Naive B cell (primary cell): ENCODE measurements at regions not wholly inside any gene's neighbourhood (a gene's known extent, or its start where the extent isn't known, plus 50 kb on each side); places are given as distances from the start of the nearest gene placed in this dataset.

Experiments used
- ATAC-seq, 2 donors: fragments of 150-1000 bp; cut with Tn5 transposase; 2 replicates each; pipeline ENCODE4 v1.10.0; 2021; ENCODE audit warnings: low read depth in 2 of 2, mild to moderate bottlenecking in 2 of 2, moderate library complexity in 2 of 2
- DNase-seq: peaks from one replicate; pipeline ENCODE4 v3.0.0; 2022
- H3K27ac Mint-ChIP-seq, 6 donors: one replicate each; pipeline ENCODE4 v1.8.0; 2020 to 2022; ENCODE audit warnings: mild to moderate bottlenecking in 6 of 6, mixed read lengths in 6 of 6, moderate library complexity in 5 of 6, inconsistent platforms in 2 of 6
- H3K27me3 Mint-ChIP-seq, 3 donors: one replicate each; pipeline ENCODE4 v1.8.0; 2021 to 2022; ENCODE audit warnings: mixed read lengths in 3 of 3, mild to moderate bottlenecking in 1 of 3
- H3K36me3 Mint-ChIP-seq, 2 donors: one replicate each; pipeline ENCODE4 v1.8.0; 2020 to 2022; ENCODE audit warnings: mixed read lengths in 2 of 2, inconsistent platforms in 1 of 2, mild to moderate bottlenecking in 1 of 2
- H3K4me1 Mint-ChIP-seq, 3 donors: one replicate each; pipeline ENCODE4 v1.8.0; 2020 to 2022; ENCODE audit warnings: mixed read lengths in 3 of 3, inconsistent platforms in 1 of 3, mild to moderate bottlenecking in 1 of 3, moderate library complexity in 1 of 3
- H3K4me3 Mint-ChIP-seq, 8 donors: one replicate each; pipeline ENCODE4 v1.8.0; 2020 to 2022; ENCODE audit warnings: mild to moderate bottlenecking in 8 of 8, mixed read lengths in 8 of 8, moderate library complexity in 8 of 8, inconsistent platforms in 2 of 8
- H3K9me3 Mint-ChIP-seq, 7 donors: one replicate each; pipeline ENCODE4 v1.8.0; 2020 to 2022; ENCODE audit warnings: mixed read lengths in 7 of 7, mild to moderate bottlenecking in 5 of 7, inconsistent platforms in 2 of 7, moderate library complexity in 1 of 7

GRCh38 chr15:27627623-27628022, 471.5 kb downstream of the OCA2 start:
- ATAC-seq (no peak), DNase-seq (no peak)
- Mint-ChIP-seq H3K4me3 (no peak overlapping the region), H3K36me3 (peaks cover 6 to 21% of the 10 kb centered on the region in 2 donors), H3K9me3 (peaks cover 18 to 38% (median 30%) of the 10 kb centered on the region in 7 donors), H3K27ac (no peak overlapping the region), H3K4me1 (no peaks in the 10 kb centered on the region), H3K27me3 (no peaks in the 10 kb centered on the region)

GRCh38 chr15:27623560-27624305, 475.4 kb downstream of the OCA2 start:
- ATAC-seq = no peak
- no peak overlapping the region for H3K4me3 Mint-ChIP-seq
- H3K9me3 Mint-ChIP-seq = peaks cover 14 to 32% (median 27%) of the 10 kb centered on the region in 7 donors
- no peak for DNase-seq
- peaks cover 6 to 21% of the 10 kb centered on the region in 2 donors for H3K36me3 Mint-ChIP-seq
- no peaks in the 10 kb centered on the region for H3K27me3 Mint-ChIP-seq
- H3K27ac Mint-ChIP-seq = no peak overlapping the region
- H3K4me1 Mint-ChIP-seq = no peaks in the 10 kb centered on the region

DNA sequence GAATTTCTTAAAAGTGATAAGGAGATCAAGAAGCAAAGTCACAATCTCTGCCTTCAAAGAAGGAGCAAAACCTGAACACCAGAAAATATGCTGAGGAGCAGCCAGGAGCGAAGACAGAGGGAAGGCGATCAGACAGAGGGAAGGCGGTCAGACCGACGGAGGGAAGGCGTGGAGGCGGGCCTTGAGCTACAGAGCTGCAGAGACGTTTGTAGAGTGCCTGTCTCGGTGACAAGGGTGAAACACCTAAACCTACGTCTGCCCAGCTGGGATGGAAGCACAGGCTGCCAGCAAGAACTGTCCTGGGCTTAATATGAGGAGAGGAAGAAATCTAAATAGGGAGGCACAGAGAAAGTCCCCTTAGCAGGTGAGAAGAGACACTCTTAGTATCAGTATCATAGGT, 476.0 kb downstream of the OCA2 start:
- Mint-ChIP-seq H3K36me3 (peaks cover 2 to 16% of the 10 kb centered on the region in 2 donors), H3K27ac (peak overlapping the region in 1 of 6 donors; percentile 13), H3K9me3 (peaks cover 14 to 28% (median 22%) of the 10 kb centered on the region in 7 donors), H3K4me3 (peak overlapping the region in 1 of 8 donors; percentile 49), H3K27me3 (no peaks in the 10 kb centered on the region), H3K4me1 (no peaks in the 10 kb centered on the region)
- DNase-seq (no peak), ATAC-seq (no peak)

DNA sequence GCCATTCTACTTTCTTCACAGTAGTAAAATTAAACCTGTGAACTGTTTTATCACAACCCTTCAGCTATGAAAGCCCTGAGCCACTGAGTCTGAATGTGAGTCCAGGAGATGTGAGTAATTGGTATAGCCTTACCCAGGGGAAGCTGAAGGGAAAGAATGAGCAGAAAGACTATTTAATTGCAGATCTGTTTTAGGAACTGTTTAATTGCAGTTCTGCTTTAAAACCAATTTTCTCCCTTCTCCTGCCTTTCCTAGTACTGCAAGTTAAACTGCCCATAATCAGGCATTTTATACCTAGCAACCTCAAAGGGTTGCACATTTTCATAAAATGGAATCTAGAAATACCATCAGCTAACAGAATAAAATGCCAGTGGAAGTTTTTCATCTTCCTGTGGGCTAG, 476.7 kb downstream of the OCA2 start:
- no peak overlapping the region for H3K4me3 Mint-ChIP-seq
- DNase-seq (no peak), ATAC-seq (no peak)
- no peaks in the 10 kb centered on the region for H3K4me1 Mint-ChIP-seq
- peaks cover 0 to 9% of the 10 kb centered on the region in 2 donors for H3K36me3 Mint-ChIP-seq
- H3K9me3 Mint-ChIP-seq = peaks cover 8 to 23% (median 15%) of the 10 kb centered on the region in 7 donors
- no peak overlapping the region for H3K27ac Mint-ChIP-seq
- H3K27me3 Mint-ChIP-seq = no peaks in the 10 kb centered on the region

- Mint-ChIP-seq H3K27ac (no peak overlapping the region), H3K4me3 (no peak overlapping the region), H3K27me3 (no peaks in the 10 kb centered on the region), H3K4me1 (no peaks in the 10 kb centered on the region), H3K9me3 (peaks cover 0 to 15% (median 8%) of the 10 kb centered on the region in 7 donors), H3K36me3 (no peaks in the 10 kb centered on the region)
- no peak for ATAC-seq
- DNase-seq = no peak
Observed at GRCh38 chr15:27619204-27619603, 479.9 kb downstream of the OCA2 start.

DNA sequence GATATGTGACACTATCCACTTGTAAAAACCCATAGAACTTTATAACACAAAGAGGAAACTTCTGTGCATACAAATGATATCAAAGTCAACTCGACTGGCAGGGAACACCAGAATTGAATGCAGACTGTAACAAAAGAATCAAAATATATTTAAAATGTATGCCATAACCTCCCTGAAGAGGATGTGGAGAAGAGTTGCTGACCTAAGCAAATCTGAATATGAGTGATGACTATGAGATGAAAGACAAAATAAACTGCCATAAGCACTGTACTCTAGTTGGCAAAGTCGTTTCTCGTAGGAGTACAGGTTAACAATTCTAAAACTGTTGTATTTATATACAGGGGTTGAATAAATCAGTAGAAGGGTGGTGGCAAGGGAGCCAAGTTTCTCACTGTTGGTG, 482.1 kb downstream of the OCA2 start:
- Mint-ChIP-seq H3K4me3 (no peak overlapping the region), H3K9me3 (peaks cover 0 to 15% (median 2%) of the 10 kb centered on the region in 7 donors), H3K4me1 (no peaks in the 10 kb centered on the region), H3K36me3 (no peaks in the 10 kb centered on the region), H3K27me3 (no peaks in the 10 kb centered on the region), H3K27ac (no peak overlapping the region)
- ATAC-seq (no peak), DNase-seq (no peak)

GRCh38 chr15:27608248-27608647, 490.9 kb downstream of the OCA2 start:
- Mint-ChIP-seq H3K27ac (no peak overlapping the region), H3K4me1 (no peaks in the 10 kb centered on the region), H3K36me3 (no peaks in the 10 kb centered on the region), H3K9me3 (peaks cover 1 to 24% (median 11%) of the 10 kb centered on the region in 7 donors), H3K27me3 (no peaks in the 10 kb centered on the region), H3K4me3 (no peak overlapping the region)
- no peak for DNase-seq
- ATAC-seq = no peak

DNA sequence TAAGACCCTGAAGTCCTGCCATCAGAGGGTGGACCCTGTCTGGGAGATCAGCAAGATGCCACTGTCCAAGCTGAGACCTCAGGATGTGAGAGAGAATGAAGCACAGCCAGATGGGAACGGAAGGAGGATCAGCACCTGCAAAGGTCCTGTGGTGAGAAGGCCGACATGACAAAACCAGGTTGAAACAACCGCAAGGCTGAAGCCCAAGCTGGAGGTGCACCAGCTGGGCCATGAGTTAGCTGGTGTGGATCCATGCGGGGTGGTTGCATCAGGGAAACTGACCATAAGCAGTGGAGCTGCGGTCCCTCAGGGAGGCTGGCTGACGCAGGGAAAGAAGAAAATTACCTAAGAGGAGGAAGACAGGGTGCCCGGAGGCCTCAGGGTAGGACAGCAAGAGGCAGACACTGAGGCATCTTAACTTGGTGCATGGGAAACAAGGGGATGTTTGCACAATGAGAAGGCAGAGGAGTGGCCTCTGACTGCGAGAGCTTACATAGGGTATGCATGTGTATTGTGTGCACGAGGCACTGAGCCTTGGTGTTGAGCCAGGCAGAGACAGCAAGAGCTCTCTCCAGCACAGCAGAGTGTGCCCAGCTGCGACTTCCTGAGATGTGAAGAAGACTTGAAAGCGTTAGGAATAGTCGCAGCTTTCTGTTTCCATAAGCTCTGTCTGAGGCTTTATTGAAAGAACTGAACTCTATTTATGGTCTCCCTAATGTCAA, 497.7 kb downstream of the OCA2 start:
- no peak overlapping the region for H3K27ac Mint-ChIP-seq
- no peak overlapping the region for H3K4me3 Mint-ChIP-seq
- DNase-seq = no peak
- no peaks in the 10 kb centered on the region for H3K36me3 Mint-ChIP-seq
- no peak for ATAC-seq
- no peaks in the 10 kb centered on the region for H3K4me1 Mint-ChIP-seq
- no peaks in the 10 kb centered on the region for H3K27me3 Mint-ChIP-seq
- H3K9me3 Mint-ChIP-seq = peaks cover 3 to 13% (median 9%) of the 10 kb centered on the region in 7 donors

DNA sequence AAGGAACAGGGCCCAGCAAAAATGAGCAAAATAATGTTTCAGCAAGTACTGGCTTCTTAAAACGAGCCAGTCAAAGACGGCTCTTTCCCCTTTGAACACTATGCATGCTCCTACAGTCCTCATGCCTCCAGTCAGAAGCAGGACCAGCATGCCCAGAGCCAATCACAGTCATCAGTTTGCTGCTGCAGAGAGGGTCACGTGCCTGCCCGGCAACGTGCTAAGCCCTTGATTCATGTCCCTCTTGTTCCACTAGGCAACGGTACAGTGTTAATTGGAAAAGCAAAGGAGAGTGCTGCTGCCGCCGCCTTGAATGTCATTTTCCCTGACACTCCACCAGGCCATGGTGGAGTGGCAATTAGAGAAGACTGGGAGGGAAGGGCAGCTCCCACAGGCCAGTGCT, 500.1 kb downstream of the OCA2 start:
- Mint-ChIP-seq H3K4me1 (no peaks in the 10 kb centered on the region), H3K36me3 (no peaks in the 10 kb centered on the region), H3K9me3 (peaks cover 0 to 13% (median 8%) of the 10 kb centered on the region in 7 donors), H3K4me3 (peak overlapping the region in 1 of 8 donors; percentile 22), H3K27ac (no peak overlapping the region), H3K27me3 (no peaks in the 10 kb centered on the region)
- DNase-seq (no peak), ATAC-seq (no peak)

DNA sequence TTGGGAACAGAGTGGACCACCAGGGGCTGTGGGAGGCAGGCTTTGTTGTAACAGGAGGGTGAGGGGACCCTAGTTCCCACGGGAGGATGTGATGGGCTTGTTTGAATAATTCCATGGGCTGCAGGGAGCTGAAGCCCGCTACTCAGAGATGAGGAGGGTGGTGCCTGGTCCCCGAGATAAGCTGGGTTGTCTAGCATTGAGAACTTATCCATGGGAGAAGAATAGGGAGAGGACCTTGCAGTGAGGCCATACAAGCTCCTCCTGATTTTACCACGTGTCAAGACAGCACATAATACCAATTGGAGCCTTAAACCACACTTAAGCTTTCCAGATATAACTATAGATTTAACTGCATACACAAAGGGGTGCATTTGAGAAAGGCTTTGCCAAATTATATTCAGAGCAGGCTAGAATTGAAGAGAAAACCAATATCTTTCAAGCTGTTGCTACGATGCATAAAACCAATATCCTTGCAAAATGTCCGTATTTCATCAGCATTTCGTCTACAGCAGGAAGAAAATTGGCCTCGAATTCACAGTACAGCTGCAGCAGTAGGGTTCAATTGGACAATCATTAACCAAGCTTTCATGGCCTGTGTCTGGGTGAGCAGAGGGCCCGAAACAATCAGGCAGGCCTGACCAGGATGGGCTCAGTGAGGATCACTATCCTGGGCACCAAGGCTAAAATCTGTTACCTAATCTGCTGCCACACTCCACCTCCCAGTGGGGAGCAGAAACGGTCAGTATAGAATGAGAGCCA, 500.7 kb downstream of the OCA2 start:
- H3K4me1 Mint-ChIP-seq = no peaks in the 10 kb centered on the region
- H3K36me3 Mint-ChIP-seq = no peaks in the 10 kb centered on the region
- no peaks in the 10 kb centered on the region for H3K27me3 Mint-ChIP-seq
- ATAC-seq (no peak), DNase-seq (no peak)
- H3K27ac Mint-ChIP-seq = no peak overlapping the region
- peaks cover 0 to 13% (median 8%) of the 10 kb centered on the region in 7 donors for H3K9me3 Mint-ChIP-seq
- H3K4me3 Mint-ChIP-seq = no peak overlapping the region

- no peaks in the 10 kb centered on the region for H3K4me1 Mint-ChIP-seq
- H3K27ac Mint-ChIP-seq = no peak overlapping the region
- no peaks in the 10 kb centered on the region for H3K27me3 Mint-ChIP-seq
- H3K4me3 Mint-ChIP-seq = no peak overlapping the region
- ATAC-seq (no peak), DNase-seq (no peak)
- peaks cover 0 to 16% (median 6%) of the 10 kb centered on the region in 7 donors for H3K9me3 Mint-ChIP-seq
- no peaks in the 10 kb centered on the region for H3K36me3 Mint-ChIP-seq
Observed at GRCh38 chr15:27595211-27595610, 503.9 kb downstream of the OCA2 start.

DNA sequence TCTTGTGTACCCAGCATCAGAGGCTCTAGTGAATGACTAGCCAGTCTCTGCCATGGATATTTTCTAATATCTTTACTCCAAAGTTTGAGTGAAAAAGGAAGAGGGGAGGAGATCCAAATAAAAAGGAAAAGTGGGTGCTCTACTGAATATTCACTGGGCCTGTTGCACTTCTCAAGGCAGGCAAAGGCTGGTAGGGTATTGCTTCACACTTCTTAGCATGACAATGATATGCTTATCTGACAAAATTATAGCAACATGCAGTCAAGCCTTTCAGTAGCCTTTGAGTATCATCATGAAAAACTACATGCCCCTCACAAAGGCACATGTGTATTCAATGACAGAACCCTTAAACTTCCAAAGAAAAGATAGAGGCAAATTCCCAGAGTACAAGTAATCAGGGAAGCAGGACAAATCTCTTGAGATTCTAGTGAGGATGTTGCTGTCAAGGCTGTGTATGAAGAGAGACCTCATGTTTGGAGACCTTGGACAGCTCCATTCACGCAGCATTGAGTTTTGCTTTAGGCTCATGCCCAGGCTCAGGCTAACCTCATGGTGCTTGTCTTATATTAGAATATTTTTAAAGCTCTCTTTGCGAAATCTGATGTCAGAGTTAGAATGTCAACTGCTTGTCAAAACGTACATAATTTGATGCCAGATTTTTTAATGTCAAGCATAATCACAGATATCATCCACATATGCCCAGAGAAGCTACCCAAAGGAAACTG, 506.9 kb downstream of the OCA2 start:
- no peak for ATAC-seq
- DNase-seq = no peak
- peaks cover 0 to 16% (median 8%) of the 10 kb centered on the region in 7 donors for H3K9me3 Mint-ChIP-seq
- no peaks in the 10 kb centered on the region for H3K4me1 Mint-ChIP-seq
- no peaks in the 10 kb centered on the region for H3K36me3 Mint-ChIP-seq
- peaks cover 0 to 6% (median 0%) of the 10 kb centered on the region in 3 donors for H3K27me3 Mint-ChIP-seq
- no peak overlapping the region for H3K27ac Mint-ChIP-seq
- no peak overlapping the region for H3K4me3 Mint-ChIP-seq
